ENCODE measurements at regions not wholly inside any gene's neighbourhood (a gene's known extent, or its start where the extent isn't known, plus 50 kb on each side); places are given as distances from the start of the nearest gene placed in this dataset.

GRCh38 chr16:6689643-6690042, 643.0 kb upstream of the RBFOX1 start:
- dilution Hi-C loops (cut with MboI; ENCODE audit: extremely low pct_ligation_motif_present, low sequenced_read_pairs), result no loop called here
- H3K36me3 ChIP-seq (ENCODE audit: control insufficient read depth in 2 of 2, extremely low read depth in 1 of 2, insufficient read depth in 2 of 2, low read length in 2 of 2), result no peaks in the 10 kb centered on the region
- H4K20me1 ChIP-seq (replicated peaks; ENCODE audit: control insufficient read depth, extremely low read depth, insufficient read depth, low read length), result no peaks in the 10 kb centered on the region
- DNase-seq (ENCODE audit: low read depth, low spot score) (no peak), FAIRE-seq (no peak)
- ChIA-PET CTCF (no interaction called here), POLR2A (no interaction called here)
- H2AFZ ChIP-seq (ENCODE audit: low read depth, low read length), result no peak overlapping the region
- H3K27me3 ChIP-seq (ENCODE audit: control insufficient read depth in 2 of 2, insufficient read depth in 2 of 2, low read length in 2 of 2), result no peaks in the 10 kb centered on the region
- intact Hi-C loops (cut with micrococcal nuclease), result no loop called here
- H3K9me3 ChIP-seq (replicated peaks; ENCODE audit: control insufficient read depth, insufficient read depth, low read length), result peaks cover 7% of the 10 kb centered on the region
- no peak overlapping the region for H3K4me3 ChIP-seq (replicated peaks in 1 of 3; ENCODE audit: insufficient read depth in 1 of 3, low read depth in 1 of 3, low read length in 3 of 3)
- no peak overlapping the region for H3K4me2 ChIP-seq (ENCODE audit: insufficient read depth, low read length)
- BruUV-seq (replicated peaks), result no TSS peak
- no peaks in the 10 kb centered on the region for H3K4me1 ChIP-seq (ENCODE audit: control insufficient read depth, extremely low read depth, insufficient read depth, low read length)
- no peaks in the 10 kb centered on the region for H3K79me2 ChIP-seq (ENCODE audit: control insufficient read depth, insufficient read depth, low read length)
- TF ChIP-seq CTCF (IDR thresholded peaks at IDR 0.05; ENCODE audit: extremely low read depth in 1 of 2, insufficient read depth in 1 of 2, low read depth in 1 of 2, low read length in 2 of 2) (no peak), MAX (IDR thresholded peaks at IDR 0.05; ENCODE audit: insufficient read depth, insufficient read length) (no peak), GATA2 (IDR thresholded peaks at IDR 0.05; ENCODE audit: insufficient read depth, insufficient read length, low read depth, low read length) (no peak), POLR2A (IDR thresholded peaks at IDR 0.05; ENCODE audit: low read depth, low read length) (no peak), EZH2 (IDR thresholded peaks at IDR 0.05; ENCODE audit: borderline replicate concordance, low read depth, low read length, severe bottlenecking) (no peak), MYC (IDR thresholded peaks at IDR 0.05; ENCODE audit: low read depth, low read length) (no peak), FOS (IDR thresholded peaks at IDR 0.05; ENCODE audit: borderline replicate concordance, insufficient read depth, low read length) (no peak), JUN (IDR thresholded peaks at IDR 0.05; ENCODE audit: borderline replicate concordance, insufficient read depth, insufficient read length, low read depth) (no peak), POLR2AphosphoS5 (IDR thresholded peaks at IDR 0.05; ENCODE audit: insufficient read depth, low read depth, low read length) (no peak)
- H3K9ac ChIP-seq (replicated peaks; ENCODE audit: extremely low read depth, insufficient read depth, low read length), result no peak overlapping the region
- no peak overlapping the region for H3K27ac ChIP-seq (ENCODE audit: insufficient read depth, low read depth, low read length)
- H3K9me1 ChIP-seq (replicated peaks; ENCODE audit: control insufficient read depth, extremely low read depth, insufficient read depth, low read length), result no peaks in the 10 kb centered on the region
